Caco-2 (cell line): ENCODE measurements at regions not wholly inside any gene's neighbourhood (a gene's known extent, or its start where the extent isn't known, plus 50 kb on each side); places are given as distances from the start of the nearest gene placed in this dataset.

Source experiments
- BruUV-seq: library from RNA; stranded (reverse); fragments of 400-500 nt; replicated peaks from 2 replicates; lab custom pipeline; 2021; lab: Mats Ljungman, UMichigan
- CTCF ChIA-PET: fragments of 300-600 bp; sonication (Branson Sonifier 250); formaldehyde crosslinking; loops from one replicate; lab custom pipeline; 2022; ENCODE audit warnings: antibody characterized with exemption; lab: Charles Lee
- POLR2A ChIA-PET: fragments of 300-600 bp; sonication (Branson Sonifier 250); formaldehyde crosslinking; loops from one replicate; lab custom pipeline; 2022; ENCODE audit warnings: antibody characterized with exemption; lab: Charles Lee
- DNase-seq, 2 experiments: peaks; one replicate each; pipeline versions ENCODE4 v3.0.0 to v3.0.0-alpha.2; 2020 to 2022
- H3K27me3 ChIP-seq: replicated peaks from 2 replicates; pipeline ENCODE4 v1.6.0; 2011; ENCODE audit warnings: low read length; ENCODE audit not compliant: control insufficient read depth, insufficient read depth
- H3K36me3 ChIP-seq: 2 replicates; pipeline ENCODE4 v1.5.1; 2011; ENCODE audit warnings: low read length; ENCODE audit not compliant: control insufficient read depth, insufficient read depth
- H3K4me1 ChIP-seq: fragments of 250-450 bp; sonication (Bioruptor Pico); 2 replicates; pipeline ENCODE4 v1.5.1; 2020; ENCODE audit warnings: mild to moderate bottlenecking
- H3K4me3 ChIP-seq: 2 replicates; pipeline ENCODE4 v1.5.1; 2011; ENCODE audit warnings: low read depth, mild to moderate bottlenecking, control low read depth, low read length
- H3K9me3 ChIP-seq: fragments of 250-450 bp; sonication (Bioruptor Pico); 2 replicates; pipeline ENCODE4 v1.5.1; 2020; ENCODE audit warnings: mild to moderate bottlenecking, moderate library complexity
- H3K27ac Mint-ChIP-seq: one replicate; pipeline ENCODE4 v1.8.0; 2022; ENCODE audit warnings: mixed read lengths; ENCODE audit not compliant: unreplicated experiment
- H3K27me3 Mint-ChIP-seq: one replicate; pipeline ENCODE4 v1.8.0; 2022; ENCODE audit warnings: mixed read lengths; ENCODE audit not compliant: insufficient read depth, unreplicated experiment
- H3K36me3 Mint-ChIP-seq: one replicate; pipeline ENCODE4 v1.8.0; 2022; ENCODE audit warnings: mild to moderate bottlenecking, mixed read lengths; ENCODE audit not compliant: insufficient read depth, unreplicated experiment
- H3K4me1 Mint-ChIP-seq: one replicate; pipeline ENCODE4 v1.8.0; 2022; ENCODE audit warnings: low read depth, mixed read lengths; ENCODE audit not compliant: unreplicated experiment
- H3K4me3 Mint-ChIP-seq: one replicate; pipeline ENCODE4 v1.8.0; 2022; ENCODE audit warnings: mild to moderate bottlenecking, moderate library complexity, mixed read lengths; ENCODE audit not compliant: unreplicated experiment
- H3K9me3 Mint-ChIP-seq: one replicate; pipeline ENCODE4 v1.8.0; 2022; ENCODE audit warnings: mixed read lengths; ENCODE audit not compliant: unreplicated experiment
- intact Hi-C: fragments of 100-400 bp; cut with micrococcal nuclease; formaldehyde crosslinking; loops from one replicate; pipeline ENCODE4 v1.10.0; 2022; ENCODE audit not compliant: unreplicated experiment
- TF ChIP-seq, protein P1 (sequence below), 2 experiments: fragments of 200-600 bp in 1 of 2; IDR thresholded peaks; 1 replicate in 1 of 2; 2 replicates in 1 of 2; pipeline versions ENCODE4 v1.5.1 to v1.8.0; 2011 to 2022; ENCODE audit warnings: antibody characterized with exemption in 1 of 2, control low read depth in 1 of 2, inconsistent platforms in 1 of 2, low read depth in 1 of 2, low read length in 1 of 2, mild to moderate bottlenecking in 1 of 2, moderate library complexity in 1 of 2; ENCODE audit not compliant: insufficient read depth in 1 of 2, severe bottlenecking in 1 of 2, unreplicated experiment in 1 of 2

DNA sequence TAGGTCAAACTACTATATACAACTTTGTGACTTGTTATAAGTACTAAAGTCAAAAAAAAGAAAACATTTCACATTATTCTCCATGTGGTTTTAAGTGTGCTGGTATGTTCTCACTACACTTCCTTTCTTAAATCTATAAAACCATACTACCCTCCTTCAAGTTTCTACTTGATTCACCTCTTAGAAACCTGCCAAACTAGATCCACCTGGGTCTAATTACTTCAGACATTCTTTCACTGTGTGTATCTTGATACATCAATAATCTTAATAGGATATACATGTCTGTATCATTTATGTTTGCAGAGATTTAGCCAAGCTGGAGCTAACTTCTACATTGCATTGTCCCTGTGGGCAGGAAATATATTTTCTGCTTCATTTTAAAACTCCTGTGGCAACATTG, 1012.6 kb downstream of the EFNA5 start:
- Histone ChIP-seq H3K4me3 (no peak overlapping the region), H3K4me1 (no peaks in the 10 kb centered on the region), H3K27me3 (no peaks in the 10 kb centered on the region), H3K9me3 (no peaks in the 10 kb centered on the region; the same call in 1 of the 2 replicates), H3K36me3 (no peaks in the 10 kb centered on the region)
- H3K4me3 Mint-ChIP-seq, result no peak overlapping the region
- POLR2A ChIA-PET, result no interaction called here
- no TSS peak for BruUV-seq
- TF ChIP-seq, protein P1, sequence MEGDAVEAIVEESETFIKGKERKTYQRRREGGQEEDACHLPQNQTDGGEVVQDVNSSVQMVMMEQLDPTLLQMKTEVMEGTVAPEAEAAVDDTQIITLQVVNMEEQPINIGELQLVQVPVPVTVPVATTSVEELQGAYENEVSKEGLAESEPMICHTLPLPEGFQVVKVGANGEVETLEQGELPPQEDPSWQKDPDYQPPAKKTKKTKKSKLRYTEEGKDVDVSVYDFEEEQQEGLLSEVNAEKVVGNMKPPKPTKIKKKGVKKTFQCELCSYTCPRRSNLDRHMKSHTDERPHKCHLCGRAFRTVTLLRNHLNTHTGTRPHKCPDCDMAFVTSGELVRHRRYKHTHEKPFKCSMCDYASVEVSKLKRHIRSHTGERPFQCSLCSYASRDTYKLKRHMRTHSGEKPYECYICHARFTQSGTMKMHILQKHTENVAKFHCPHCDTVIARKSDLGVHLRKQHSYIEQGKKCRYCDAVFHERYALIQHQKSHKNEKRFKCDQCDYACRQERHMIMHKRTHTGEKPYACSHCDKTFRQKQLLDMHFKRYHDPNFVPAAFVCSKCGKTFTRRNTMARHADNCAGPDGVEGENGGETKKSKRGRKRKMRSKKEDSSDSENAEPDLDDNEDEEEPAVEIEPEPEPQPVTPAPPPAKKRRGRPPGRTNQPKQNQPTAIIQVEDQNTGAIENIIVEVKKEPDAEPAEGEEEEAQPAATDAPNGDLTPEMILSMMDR (IDR thresholded peaks at IDR 0.05; ENCODE audit: insufficient read depth in 1 of 2, low read depth in 1 of 2, low read length in 1 of 2, severe bottlenecking in 1 of 2, unreplicated experiment in 1 of 2), result no peak
- no peaks in the 10 kb centered on the region for H3K9me3 Mint-ChIP-seq
- no peaks in the 10 kb centered on the region for H3K4me1 Mint-ChIP-seq
- H3K27me3 Mint-ChIP-seq, result peaks cover 3% of the 10 kb centered on the region
- H3K27ac Mint-ChIP-seq, result no peak overlapping the region
- intact Hi-C loops, result no loop called here
- no peaks in the 10 kb centered on the region for H3K36me3 Mint-ChIP-seq
- DNase-seq, result no peak
- CTCF ChIA-PET, result no interaction called here

DNA sequence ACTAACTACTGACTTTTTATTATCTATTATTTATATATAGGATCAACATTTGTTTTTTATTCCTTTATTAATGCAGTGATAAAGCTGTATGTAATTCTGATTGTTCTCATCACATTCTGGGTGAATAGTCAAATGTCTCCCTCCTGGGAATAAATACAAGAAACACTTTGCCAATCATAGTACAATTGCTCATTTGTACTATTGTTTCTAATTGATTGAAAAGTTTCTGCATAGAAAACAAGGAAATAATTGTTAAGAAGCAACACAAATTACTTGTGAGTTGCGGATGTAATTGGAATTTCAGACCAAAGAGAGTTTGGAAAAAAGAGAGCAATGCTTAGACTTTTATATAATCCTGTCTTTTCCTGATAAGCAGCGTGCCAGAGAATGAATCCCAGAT, 1013.9 kb downstream of the EFNA5 start:
- BruUV-seq, result no TSS peak

DNA sequence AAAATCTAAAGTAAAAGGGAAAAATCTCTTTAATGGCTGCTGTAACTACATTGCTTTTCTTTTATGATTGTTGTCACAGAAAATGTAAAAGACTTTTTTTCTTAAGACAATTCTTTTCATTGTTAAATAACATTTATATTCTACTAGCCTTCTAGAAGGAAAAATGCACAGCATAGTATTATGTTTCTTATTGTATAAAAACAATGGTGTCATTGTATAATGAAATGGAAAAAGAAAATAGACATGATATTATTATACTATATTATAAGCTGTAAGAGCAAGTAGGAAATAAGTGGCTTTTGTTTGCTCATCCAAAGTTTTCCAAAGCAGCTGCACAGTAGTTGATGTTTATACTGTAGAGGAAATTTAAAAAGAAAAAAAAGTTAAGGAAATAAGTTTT, 1021.7 kb downstream of the EFNA5 start:
- Mint-ChIP-seq H3K27me3 (no peaks in the 10 kb centered on the region), H3K9me3 (no peaks in the 10 kb centered on the region), H3K36me3 (no peaks in the 10 kb centered on the region), H3K4me1 (no peaks in the 10 kb centered on the region), H3K4me3 (no peak overlapping the region), H3K27ac (no peak overlapping the region)
- H3K4me3 ChIP-seq, result no peak overlapping the region
- TF ChIP-seq, protein P1 (IDR thresholded peaks at IDR 0.05; ENCODE audit: insufficient read depth in 1 of 2, low read depth in 1 of 2, low read length in 1 of 2, severe bottlenecking in 1 of 2, unreplicated experiment in 1 of 2), result no peak
- ChIA-PET CTCF (no interaction called here), POLR2A (no interaction called here)
- no peaks in the 10 kb centered on the region for H3K9me3 ChIP-seq
- H3K27me3 ChIP-seq, result no peaks in the 10 kb centered on the region
- DNase-seq, result no peak
- BruUV-seq, result no TSS peak
- intact Hi-C loops, result no loop called here
- H3K4me1 ChIP-seq, result no peaks in the 10 kb centered on the region
- no peaks in the 10 kb centered on the region for H3K36me3 ChIP-seq

More for the DNA sequence above, 1013.9 kb downstream of the EFNA5 start:
- ChIA-PET POLR2A (no interaction called here), CTCF (no interaction called here)
- Histone ChIP-seq H3K36me3 (no peaks in the 10 kb centered on the region), H3K9me3 (no peaks in the 10 kb centered on the region; the same call in 1 of the 2 replicates), H3K27me3 (no peaks in the 10 kb centered on the region), H3K4me1 (no peaks in the 10 kb centered on the region), H3K4me3 (no peak overlapping the region)
- Mint-ChIP-seq H3K27me3 (peaks cover 3% of the 10 kb centered on the region), H3K4me3 (no peak overlapping the region), H3K4me1 (no peaks in the 10 kb centered on the region), H3K36me3 (no peaks in the 10 kb centered on the region), H3K27ac (no peak overlapping the region), H3K9me3 (no peaks in the 10 kb centered on the region)
- no peak for DNase-seq
- TF ChIP-seq, protein P1 (IDR thresholded peaks at IDR 0.05; ENCODE audit: insufficient read depth in 1 of 2, low read depth in 1 of 2, low read length in 1 of 2, severe bottlenecking in 1 of 2, unreplicated experiment in 1 of 2), result no peak
- intact Hi-C loops, result no loop called here
